ENCODE measurements at regions not wholly inside any gene's neighbourhood (a gene's known extent, or its start where the extent isn't known, plus 50 kb on each side); places are given as distances from the start of the nearest gene placed in this dataset.

DNA sequence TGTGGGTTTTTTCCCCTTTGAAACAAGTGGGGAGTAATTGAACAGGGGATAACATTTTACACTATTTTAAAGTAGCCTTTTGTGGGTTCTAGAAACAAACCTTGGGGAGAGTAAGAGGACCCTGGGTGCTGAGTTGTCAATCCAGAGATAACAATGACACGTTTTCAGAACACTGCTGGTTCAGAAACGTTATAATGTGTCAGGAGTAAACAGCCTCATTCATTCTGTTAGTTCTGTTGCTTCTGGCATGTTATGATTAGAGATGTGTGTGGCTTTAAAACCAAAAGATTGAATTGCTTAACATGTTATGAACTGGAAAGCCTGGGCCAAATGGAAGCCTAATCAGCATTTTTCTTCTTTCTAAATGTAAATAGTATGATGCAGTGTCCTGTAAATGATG, 680.5 kb upstream of the NOVA1 start:
- TF ChIP-seq, protein P1, sequence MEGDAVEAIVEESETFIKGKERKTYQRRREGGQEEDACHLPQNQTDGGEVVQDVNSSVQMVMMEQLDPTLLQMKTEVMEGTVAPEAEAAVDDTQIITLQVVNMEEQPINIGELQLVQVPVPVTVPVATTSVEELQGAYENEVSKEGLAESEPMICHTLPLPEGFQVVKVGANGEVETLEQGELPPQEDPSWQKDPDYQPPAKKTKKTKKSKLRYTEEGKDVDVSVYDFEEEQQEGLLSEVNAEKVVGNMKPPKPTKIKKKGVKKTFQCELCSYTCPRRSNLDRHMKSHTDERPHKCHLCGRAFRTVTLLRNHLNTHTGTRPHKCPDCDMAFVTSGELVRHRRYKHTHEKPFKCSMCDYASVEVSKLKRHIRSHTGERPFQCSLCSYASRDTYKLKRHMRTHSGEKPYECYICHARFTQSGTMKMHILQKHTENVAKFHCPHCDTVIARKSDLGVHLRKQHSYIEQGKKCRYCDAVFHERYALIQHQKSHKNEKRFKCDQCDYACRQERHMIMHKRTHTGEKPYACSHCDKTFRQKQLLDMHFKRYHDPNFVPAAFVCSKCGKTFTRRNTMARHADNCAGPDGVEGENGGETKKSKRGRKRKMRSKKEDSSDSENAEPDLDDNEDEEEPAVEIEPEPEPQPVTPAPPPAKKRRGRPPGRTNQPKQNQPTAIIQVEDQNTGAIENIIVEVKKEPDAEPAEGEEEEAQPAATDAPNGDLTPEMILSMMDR (IDR thresholded peaks at IDR 0.05; ENCODE audit: borderline replicate concordance, extremely low read depth, low read length, poor library complexity, severe bottlenecking), result no peak
- no peak for TF ChIP-seq EZH2 (IDR thresholded peaks at IDR 0.05; ENCODE audit: borderline replicate concordance, low read depth, low read length, severe bottlenecking)
